Keratinocyte (primary cell): ENCODE measurements at regions not wholly inside any gene's neighbourhood (a gene's known extent, or its start where the extent isn't known, plus 50 kb on each side); places are given as distances from the start of the nearest gene placed in this dataset.

Source experiments
- DNase-seq: peaks from one replicate; pipeline ENCODE4 v3.0.0-alpha.2; 2011; ENCODE audit warnings: low read depth, missing footprints, low spot score
- FAIRE-seq: peaks from 2 replicates; lab custom pipeline; 2011; peaks lifted over from hg19 to GRCh38; lab: Jason Lieb, UNC
- H2AFZ ChIP-seq: 2 replicates; pipeline ENCODE4 v1.6.0; 2012; ENCODE audit warnings: low read length, control low read depth, inconsistent platforms; ENCODE audit not compliant: control insufficient read depth
- H3K27ac ChIP-seq: 2 replicates; pipeline ENCODE4 v1.5.1; 2011; ENCODE audit warnings: low read length; ENCODE audit not compliant: control insufficient read depth, insufficient read depth
- H3K27me3 ChIP-seq: 3 replicates; pipeline ENCODE4 v1.6.0; 2011; ENCODE audit warnings: low read length; ENCODE audit not compliant: control insufficient read depth, insufficient read depth; ENCODE audit errors: extremely low read depth
- H3K36me3 ChIP-seq, 2 experiments: 2 replicates in 1 of 2; 3 replicates in 1 of 2; pipeline ENCODE4 v1.5.1; 2011; ENCODE audit warnings: low read length in 2 of 2, mild to moderate bottlenecking in 1 of 2; ENCODE audit not compliant: control insufficient read depth in 2 of 2, insufficient read depth in 2 of 2; ENCODE audit errors: extremely low read depth in 1 of 2
- H3K4me1 ChIP-seq: 3 replicates; pipeline ENCODE4 v1.5.1; 2011; ENCODE audit warnings: low read length; ENCODE audit not compliant: control insufficient read depth, insufficient read depth; ENCODE audit errors: extremely low read depth
- H3K4me2 ChIP-seq: 3 replicates; pipeline ENCODE4 v1.6.0; 2011; ENCODE audit warnings: low read depth, low read length; ENCODE audit not compliant: control insufficient read depth, insufficient read depth; ENCODE audit errors: extremely low read depth
- H3K4me3 ChIP-seq, 3 experiments: fragments of 200-600 bp in 1 of 3; sonication (generic) in 1 of 3; 2 replicates in 2 of 3; 3 replicates in 1 of 3; pipeline ENCODE4 v1.5.1; 2011 to 2016; ENCODE audit warnings: low read length in 3 of 3, mild to moderate bottlenecking in 3 of 3, control low read depth in 2 of 3, inconsistent platforms in 1 of 3, low read depth in 1 of 3, mixed read lengths in 1 of 3, mixed run types in 1 of 3, moderate library complexity in 1 of 3; ENCODE audit not compliant: control insufficient read depth in 2 of 3, insufficient read depth in 2 of 3; ENCODE audit errors: extremely low read depth in 1 of 3
- H3K79me2 ChIP-seq: 2 replicates; pipeline ENCODE4 v1.6.0; 2012; ENCODE audit warnings: low read length; ENCODE audit not compliant: control insufficient read depth, insufficient read depth
- H3K9ac ChIP-seq: 3 replicates; pipeline ENCODE4 v1.6.0; 2011; ENCODE audit warnings: low read length; ENCODE audit not compliant: control insufficient read depth, insufficient read depth; ENCODE audit errors: extremely low read depth
- H3K9me1 ChIP-seq: 3 replicates; pipeline ENCODE4 v1.6.0; 2011; ENCODE audit warnings: low read length; ENCODE audit not compliant: control insufficient read depth, insufficient read depth; ENCODE audit errors: extremely low read depth
- H3K9me3 ChIP-seq: 2 replicates; pipeline ENCODE4 v1.5.1; 2012; ENCODE audit warnings: low read depth, low read length; ENCODE audit not compliant: control insufficient read depth
- H4K20me1 ChIP-seq: 3 replicates; pipeline ENCODE4 v1.6.0; 2011; ENCODE audit warnings: low read length; ENCODE audit not compliant: control insufficient read depth, insufficient read depth; ENCODE audit errors: extremely low read depth
- EZH2 ChIP-seq: IDR thresholded peaks from one replicate; pipeline ENCODE4 v1.6.1; 2012; ENCODE audit warnings: inconsistent platforms, mild to moderate bottlenecking, low read length, moderate library complexity
- dilution Hi-C: fragments of 300-500 bp; cut with MboI; formaldehyde crosslinking; loops from one replicate; pipeline ENCODE4 v1.7.0; 2020; ENCODE audit warnings: low sequenced_read_pairs; ENCODE audit not compliant: extremely low pct_ligation_motif_present
- TF ChIP-seq, protein P1 (sequence below), 3 experiments: IDR thresholded peaks in 1 of 3; conservative IDR thresholded peaks in 1 of 3; optimal IDR thresholded peaks in 1 of 3; 2 replicates in 2 of 3; 3 replicates in 1 of 3; pipeline versions ENCODE3 to v1.5.1; 2011; ENCODE audit warnings: low read length in 3 of 3, mild to moderate bottlenecking in 3 of 3, moderate library complexity in 2 of 3, control low read depth in 1 of 3, inconsistent platforms in 1 of 3; ENCODE audit not compliant: insufficient read depth in 2 of 3; ENCODE audit errors: extremely low read depth in 1 of 3

DNA sequence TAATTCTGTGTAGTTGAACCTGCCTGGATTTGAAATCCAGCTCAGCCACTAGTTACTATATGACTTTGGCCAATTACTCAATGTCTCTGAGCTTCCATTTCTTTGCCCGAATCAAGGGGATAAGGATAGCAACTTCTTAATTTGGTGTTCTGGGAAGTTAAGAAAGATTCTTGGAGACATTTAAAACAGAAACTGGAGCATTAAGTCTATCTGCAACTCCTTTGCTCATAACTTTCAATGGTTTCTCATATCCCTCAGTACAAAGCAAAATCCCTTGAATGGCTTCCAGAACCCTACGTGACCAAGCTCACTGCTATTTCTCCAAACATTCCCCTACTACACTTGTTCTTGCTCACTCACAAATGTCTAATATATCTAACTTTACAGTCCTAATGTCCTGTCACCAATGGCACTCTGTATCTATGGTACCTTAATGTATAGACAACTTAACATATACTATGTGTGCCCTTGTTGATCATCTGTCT lies 849.1 kb upstream of the SLIT2 start:
- Histone ChIP-seq H3K79me2 (no peaks in the 10 kb centered on the region), H3K4me2 (no peak overlapping the region), H3K27me3 (no peaks in the 10 kb centered on the region), H3K4me3 (no peak overlapping the region), H3K9me1 (no peaks in the 10 kb centered on the region), H3K9ac (no peak overlapping the region), H4K20me1 (no peaks in the 10 kb centered on the region), H2AFZ (no peak overlapping the region), H3K36me3 (no peaks in the 10 kb centered on the region), H3K4me1 (no peaks in the 10 kb centered on the region), H3K9me3 (no peaks in the 10 kb centered on the region), H3K27ac (no peak overlapping the region)
- no peak for FAIRE-seq
- TF ChIP-seq, protein P1, sequence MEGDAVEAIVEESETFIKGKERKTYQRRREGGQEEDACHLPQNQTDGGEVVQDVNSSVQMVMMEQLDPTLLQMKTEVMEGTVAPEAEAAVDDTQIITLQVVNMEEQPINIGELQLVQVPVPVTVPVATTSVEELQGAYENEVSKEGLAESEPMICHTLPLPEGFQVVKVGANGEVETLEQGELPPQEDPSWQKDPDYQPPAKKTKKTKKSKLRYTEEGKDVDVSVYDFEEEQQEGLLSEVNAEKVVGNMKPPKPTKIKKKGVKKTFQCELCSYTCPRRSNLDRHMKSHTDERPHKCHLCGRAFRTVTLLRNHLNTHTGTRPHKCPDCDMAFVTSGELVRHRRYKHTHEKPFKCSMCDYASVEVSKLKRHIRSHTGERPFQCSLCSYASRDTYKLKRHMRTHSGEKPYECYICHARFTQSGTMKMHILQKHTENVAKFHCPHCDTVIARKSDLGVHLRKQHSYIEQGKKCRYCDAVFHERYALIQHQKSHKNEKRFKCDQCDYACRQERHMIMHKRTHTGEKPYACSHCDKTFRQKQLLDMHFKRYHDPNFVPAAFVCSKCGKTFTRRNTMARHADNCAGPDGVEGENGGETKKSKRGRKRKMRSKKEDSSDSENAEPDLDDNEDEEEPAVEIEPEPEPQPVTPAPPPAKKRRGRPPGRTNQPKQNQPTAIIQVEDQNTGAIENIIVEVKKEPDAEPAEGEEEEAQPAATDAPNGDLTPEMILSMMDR (optimal IDR thresholded peaks at IDR 0.05 in 1 of 3, IDR thresholded peaks at IDR 0.05 in 1 of 3, conservative IDR thresholded peaks at IDR 0.05 in 1 of 3; ENCODE audit: extremely low read depth in 1 of 3, insufficient read depth in 2 of 3, low read length in 3 of 3) = no peak
- dilution Hi-C loops = no loop called here
- no peak for DNase-seq

DNA sequence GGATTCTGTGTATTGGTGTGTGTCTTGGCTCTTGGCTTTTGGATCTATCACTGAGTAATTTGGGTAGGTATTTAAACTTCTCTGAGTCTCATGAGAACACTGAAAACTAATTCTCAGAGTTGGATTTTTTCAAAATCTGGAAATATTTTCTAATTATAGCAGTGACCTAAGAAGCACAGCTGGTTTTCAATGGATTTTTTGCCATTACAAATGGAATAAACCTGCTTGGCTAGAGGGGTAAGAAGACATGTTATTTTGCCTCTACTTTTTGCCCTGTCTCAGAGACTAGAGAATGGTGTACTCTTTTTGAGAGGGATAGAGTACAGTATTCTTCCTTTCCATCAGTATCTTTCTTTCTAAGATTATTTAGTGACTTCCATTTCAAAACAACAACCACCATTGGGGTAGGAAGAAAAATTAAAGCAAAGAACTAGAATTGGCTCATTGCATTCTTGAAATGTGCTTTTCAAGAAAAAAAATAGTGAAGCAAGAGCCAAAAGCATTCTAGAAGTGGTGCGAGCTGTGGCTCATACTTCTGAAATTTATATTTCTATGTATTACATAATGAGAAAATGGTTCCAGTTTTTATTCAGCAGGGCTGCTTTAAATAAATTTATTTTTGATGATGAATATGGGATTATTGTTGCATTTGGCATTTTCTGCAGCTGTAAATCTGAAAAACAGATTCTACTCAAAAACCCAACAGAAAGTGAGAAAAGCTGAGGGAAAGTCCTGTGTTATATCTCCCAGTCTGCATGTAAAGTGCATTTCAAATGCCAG lies 850.2 kb upstream of the SLIT2 start:
- TF ChIP-seq EZH2 = no peak
- TF ChIP-seq, protein P1 (optimal IDR thresholded peaks at IDR 0.05 in 1 of 3, IDR thresholded peaks at IDR 0.05 in 1 of 3, conservative IDR thresholded peaks at IDR 0.05 in 1 of 3; ENCODE audit: extremely low read depth in 1 of 3, insufficient read depth in 2 of 3, low read length in 3 of 3) = no peak
- Histone ChIP-seq H2AFZ (no peak overlapping the region), H3K9ac (no peak overlapping the region), H3K4me2 (no peak overlapping the region), H3K9me1 (no peaks in the 10 kb centered on the region), H3K27me3 (no peaks in the 10 kb centered on the region), H3K4me3 (no peak overlapping the region), H3K79me2 (no peaks in the 10 kb centered on the region), H3K36me3 (no peaks in the 10 kb centered on the region), H3K9me3 (no peaks in the 10 kb centered on the region), H3K27ac (no peak overlapping the region), H4K20me1 (no peaks in the 10 kb centered on the region), H3K4me1 (no peaks in the 10 kb centered on the region)
- dilution Hi-C loops = no loop called here
- DNase-seq (no peak), FAIRE-seq (no peak)
